ENCODE measurements at regions not wholly inside any gene's neighbourhood (a gene's known extent, or its start where the extent isn't known, plus 50 kb on each side); places are given as distances from the start of the nearest gene placed in this dataset.
A peak's percentile ranks its signal among the peaks of the same experiment; 100 is the strongest.

- H3K4me3 ChIP-seq (ENCODE audit: low read depth, low read length) = peak overlapping the region; percentile 14
- TF ChIP-seq CTCF (IDR thresholded peaks at IDR 0.05; ENCODE audit: insufficient read depth, low read depth, low read length, missing control alignments) = no peak
- DNase-seq (ENCODE audit: low read depth) = no peak
Measured at GRCh38 chr2:64820901-64821300, 167.2 kb upstream of the SERTAD2 start.

GRCh38 chr2:64823794-64824193 lies 165.4 kb upstream of the SLC1A4 start:
- no peak overlapping the region for H3K4me3 ChIP-seq (ENCODE audit: low read depth, low read length)
- TF ChIP-seq CTCF (IDR thresholded peaks at IDR 0.05; ENCODE audit: insufficient read depth, low read depth, low read length, missing control alignments) = no peak
- DNase-seq (ENCODE audit: low read depth) = no peak

- H3K4me3 ChIP-seq (ENCODE audit: low read depth, low read length) = no peak overlapping the region
- DNase-seq (ENCODE audit: low read depth) = no peak
Measured at GRCh38 chr2:64825831-64826491, 163.2 kb upstream of the SLC1A4 start.

GRCh38 chr2:64826703-64827102 lies 162.5 kb upstream of the SLC1A4 start:
- no peak for TF ChIP-seq CTCF (IDR thresholded peaks at IDR 0.05; ENCODE audit: insufficient read depth, low read depth, low read length, missing control alignments)
- no peak for DNase-seq (ENCODE audit: low read depth)

More at GRCh38 chr2:64825831-64826491, 163.2 kb upstream of the SLC1A4 start:
- TF ChIP-seq CTCF (IDR thresholded peaks at IDR 0.05; ENCODE audit: insufficient read depth, low read depth, low read length, missing control alignments) = no peak

GRCh38 chr2:64828261-64828660 lies 160.9 kb upstream of the SLC1A4 start:
- DNase-seq (ENCODE audit: low read depth) = no peak
- TF ChIP-seq CTCF (IDR thresholded peaks at IDR 0.05; ENCODE audit: insufficient read depth, low read depth, low read length, missing control alignments) = no peak
- no peak overlapping the region for H3K4me3 ChIP-seq (ENCODE audit: low read depth, low read length)

More at GRCh38 chr2:64826703-64827102, 162.5 kb upstream of the SLC1A4 start:
- no peak overlapping the region for H3K4me3 ChIP-seq (ENCODE audit: low read depth, low read length)

GRCh38 chr2:64829525-64829924 lies 159.7 kb upstream of the SLC1A4 start:
- H3K4me3 ChIP-seq (ENCODE audit: low read depth, low read length) = no peak overlapping the region
- no peak for DNase-seq (ENCODE audit: low read depth)
- no peak for TF ChIP-seq CTCF (IDR thresholded peaks at IDR 0.05; ENCODE audit: insufficient read depth, low read depth, low read length, missing control alignments)
